NCI-H2227 (cell line): ENCODE measurements at regions not wholly inside any gene's neighbourhood (a gene's known extent, or its start where the extent isn't known, plus 50 kb on each side); places are given as distances from the start of the nearest gene placed in this dataset.

Experiments used
- DNase-seq: peaks from one replicate; lab custom pipeline; 2025; ENCODE audit not compliant: unreplicated experiment; lab: John Stamatoyannopoulos, UW

DNA sequence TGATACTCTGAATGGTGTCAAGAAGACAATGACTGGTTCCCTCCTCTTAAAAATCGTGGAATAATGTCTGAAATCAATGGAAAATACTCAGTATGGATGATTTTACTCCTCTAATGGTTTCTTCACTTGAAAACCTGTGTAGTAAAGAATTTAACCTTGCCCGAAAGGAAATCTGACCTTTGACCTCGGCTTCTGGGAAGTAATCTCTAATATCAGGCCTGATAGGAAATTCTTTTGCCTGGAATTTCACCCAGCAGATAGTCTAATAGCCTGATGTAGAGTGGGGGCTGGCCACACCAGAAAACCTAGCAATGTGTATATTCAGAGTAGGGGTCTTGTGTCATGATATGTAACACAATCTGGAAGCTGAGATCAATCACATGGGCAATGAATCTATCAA lies 91.5 kb upstream of the GOLIM4 start:
- no peak for DNase-seq

DNA sequence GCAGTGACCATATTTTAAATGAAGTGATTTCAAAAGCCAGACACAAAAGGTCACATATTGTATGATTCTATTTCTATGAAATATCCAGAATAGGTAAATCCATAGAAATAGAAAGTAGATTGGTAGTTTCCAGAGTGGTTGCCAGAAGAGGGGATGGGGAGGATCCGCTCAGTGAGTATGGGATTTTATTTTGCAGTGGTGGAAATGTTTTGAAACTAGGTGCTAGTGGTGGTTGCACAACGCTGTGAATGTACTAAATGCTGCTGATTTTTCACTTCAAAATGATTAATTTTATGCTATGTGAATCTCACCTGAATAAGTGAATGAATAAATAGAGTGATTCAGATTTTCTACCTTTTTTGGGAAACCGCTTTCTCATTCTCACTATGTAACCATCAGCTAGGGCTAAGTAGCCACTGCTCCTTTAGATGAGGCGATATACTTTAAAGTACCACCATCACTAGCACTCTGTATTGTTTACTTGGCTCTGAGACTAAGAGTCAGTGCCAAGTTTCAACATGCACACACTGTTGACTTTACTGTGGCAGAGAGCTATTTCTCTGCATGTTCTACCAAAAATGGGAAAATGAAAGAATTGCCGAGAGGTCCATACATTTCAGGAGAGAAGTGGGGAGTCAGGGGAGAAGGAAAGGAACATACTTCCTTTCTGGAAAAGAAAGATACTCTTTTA lies 90.7 kb upstream of the GOLIM4 start:
- no peak for DNase-seq

DNA sequence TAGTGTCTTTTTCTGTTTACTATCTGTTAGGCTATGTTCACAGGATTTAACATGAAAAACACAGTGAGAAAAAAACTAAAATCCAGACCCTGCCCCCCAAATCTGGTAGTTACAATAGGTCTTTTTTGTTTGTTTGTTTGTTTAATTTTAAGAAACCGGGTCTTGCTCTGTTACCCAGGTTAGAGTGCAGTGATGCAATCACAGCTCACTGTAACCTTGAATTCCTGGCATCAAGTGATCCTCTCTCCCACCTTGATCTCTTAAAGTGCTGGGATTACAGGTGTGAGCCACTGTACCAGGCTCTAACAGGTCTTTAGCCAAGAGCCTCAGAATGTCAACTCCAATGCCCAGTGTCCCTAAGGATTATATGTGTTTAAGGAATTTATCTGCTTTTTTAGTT lies 88.0 kb upstream of the GOLIM4 start:
- no peak for DNase-seq

GRCh38 chr3:168168743-168169142 lies 73.0 kb upstream of the GOLIM4 start:
- no peak for DNase-seq

DNA sequence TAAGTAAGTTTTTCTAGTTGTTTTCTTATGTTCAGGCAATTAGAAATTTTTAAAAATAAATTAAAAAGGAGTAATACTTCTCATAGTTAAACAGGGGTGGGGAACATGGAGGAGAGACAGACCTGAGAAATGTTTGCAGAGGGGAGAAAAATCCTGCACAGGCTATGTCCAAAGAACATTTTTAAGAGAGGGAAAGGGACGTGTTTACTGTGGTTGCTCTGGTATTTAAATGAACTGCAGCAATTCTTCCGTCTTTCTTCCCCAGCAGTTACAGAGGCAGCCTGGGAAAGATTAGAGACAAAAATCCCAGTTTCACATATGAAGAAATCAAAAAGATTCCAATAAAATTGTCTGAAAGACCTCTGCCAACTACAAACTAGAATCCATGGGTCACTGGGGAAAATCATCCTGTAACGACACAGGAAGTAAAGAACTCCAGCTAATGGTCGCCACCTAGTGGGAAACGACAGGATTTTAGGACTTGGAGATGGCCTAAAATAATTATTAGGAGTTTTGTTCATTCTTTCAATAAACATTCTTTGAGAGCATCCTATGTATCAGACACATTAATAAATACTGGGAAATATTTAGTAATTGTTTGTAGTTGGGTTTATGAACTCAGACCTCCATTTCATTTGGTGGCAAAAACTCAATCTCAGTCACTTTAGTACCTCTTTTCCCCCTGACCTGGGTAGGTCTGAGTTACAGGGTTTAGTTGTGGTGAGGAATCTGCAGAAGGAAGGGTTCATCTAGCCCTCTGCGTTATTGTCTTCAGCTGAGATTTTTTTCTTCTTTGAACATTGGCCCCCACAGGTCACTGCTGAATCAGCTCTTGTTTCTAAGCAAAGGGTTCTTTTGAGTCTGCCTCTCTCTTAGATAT lies 69.9 kb upstream of the GOLIM4 start:
- peak; percentile 78 for DNase-seq

DNA sequence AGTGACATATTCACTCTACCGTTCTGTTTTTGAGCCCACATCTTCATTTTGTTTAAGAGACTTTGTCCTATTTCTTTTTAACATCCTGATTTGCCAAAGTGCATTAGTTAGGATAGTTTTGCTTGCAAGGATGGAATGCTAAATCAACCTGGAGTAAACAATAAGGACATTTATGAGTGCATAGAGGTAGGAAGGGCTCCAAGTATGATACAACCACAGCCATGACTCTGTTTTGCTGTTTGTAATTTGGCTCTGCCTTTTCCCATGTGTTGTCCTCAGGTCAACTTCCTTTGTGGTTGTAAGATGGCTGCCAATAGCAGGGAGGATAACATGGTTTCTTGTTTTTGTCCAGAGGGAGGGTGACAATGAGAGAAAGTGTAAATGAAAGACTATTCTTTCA lies 66.4 kb upstream of the GOLIM4 start:
- DNase-seq, result no peak

- no peak for DNase-seq
Observed at GRCh38 chr3:168161696-168162095, 66.0 kb upstream of the GOLIM4 start.

DNA sequence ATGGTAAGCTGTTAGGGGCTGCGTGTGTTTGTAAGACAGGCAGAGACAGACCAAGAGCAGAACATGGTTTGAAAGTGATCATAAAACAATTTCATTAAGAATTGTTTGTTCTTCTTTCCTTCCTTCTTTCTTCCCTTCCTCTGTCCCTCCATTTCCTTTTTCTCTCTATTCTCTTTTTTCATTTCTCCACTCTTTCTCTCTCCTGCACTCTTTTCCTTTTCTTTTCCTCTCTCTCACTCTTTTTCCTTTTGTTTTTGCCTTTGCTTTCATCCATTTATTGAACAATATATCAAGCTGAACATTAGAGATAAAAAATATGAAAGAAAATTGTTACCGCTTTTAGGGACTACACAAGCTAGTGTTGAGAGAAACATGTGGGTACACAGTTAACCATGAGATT lies 62.2 kb upstream of the GOLIM4 start:
- DNase-seq, result no peak

DNA sequence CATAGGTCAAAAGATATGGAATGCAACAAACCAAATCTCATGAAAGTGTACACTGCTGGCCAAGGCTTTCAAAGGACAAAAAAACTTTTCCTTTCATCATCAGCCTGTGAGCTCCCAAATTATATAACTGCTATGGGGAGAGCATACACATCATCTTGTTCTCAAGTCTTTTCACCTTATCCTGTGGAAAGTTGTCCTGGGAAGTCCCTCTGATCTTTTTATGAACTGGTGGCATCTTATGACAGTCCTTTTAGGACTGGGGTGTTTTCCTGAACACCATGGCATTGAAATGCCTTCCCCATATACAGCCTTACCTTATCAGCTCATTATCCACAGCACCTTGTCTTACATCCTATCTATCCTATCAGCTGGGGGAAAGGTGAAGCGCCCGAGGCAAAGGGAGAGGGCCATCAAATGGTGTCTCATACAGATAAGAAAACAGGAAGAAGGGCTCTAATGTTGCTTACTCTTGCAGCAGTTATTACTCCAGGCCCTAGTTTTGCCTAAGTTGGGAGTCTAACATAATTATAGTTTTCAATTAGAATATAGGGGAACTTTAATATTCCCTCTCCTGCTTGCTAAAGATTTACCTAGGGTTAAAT lies 61.5 kb upstream of the GOLIM4 start:
- no peak for DNase-seq

DNA sequence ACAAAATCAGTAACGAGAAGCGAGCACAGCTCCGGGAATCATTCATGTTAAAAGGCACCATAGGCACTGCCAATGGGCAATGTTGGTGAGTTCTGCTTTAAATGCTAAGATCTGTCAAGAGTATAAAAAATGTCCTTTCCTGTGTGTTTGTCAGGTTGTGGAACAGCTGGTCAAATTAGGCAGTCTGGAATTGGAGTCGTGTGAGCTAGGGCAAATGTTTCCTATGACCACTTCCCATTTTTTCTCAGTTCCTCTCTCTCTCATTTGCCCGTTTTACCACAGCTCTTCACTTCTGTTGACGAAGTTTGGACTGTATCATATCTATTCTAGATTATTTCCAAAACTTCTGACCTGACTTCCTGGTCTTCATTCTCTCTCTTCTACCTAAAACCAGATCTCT lies 60.8 kb upstream of the GOLIM4 start:
- DNase-seq, result no peak

GRCh38 chr3:168155303-168155702 lies 59.6 kb upstream of the GOLIM4 start:
- DNase-seq, result no peak

- DNase-seq, result no peak
Observed at GRCh38 chr3:168154089-168154488, 58.4 kb upstream of the GOLIM4 start.

DNA sequence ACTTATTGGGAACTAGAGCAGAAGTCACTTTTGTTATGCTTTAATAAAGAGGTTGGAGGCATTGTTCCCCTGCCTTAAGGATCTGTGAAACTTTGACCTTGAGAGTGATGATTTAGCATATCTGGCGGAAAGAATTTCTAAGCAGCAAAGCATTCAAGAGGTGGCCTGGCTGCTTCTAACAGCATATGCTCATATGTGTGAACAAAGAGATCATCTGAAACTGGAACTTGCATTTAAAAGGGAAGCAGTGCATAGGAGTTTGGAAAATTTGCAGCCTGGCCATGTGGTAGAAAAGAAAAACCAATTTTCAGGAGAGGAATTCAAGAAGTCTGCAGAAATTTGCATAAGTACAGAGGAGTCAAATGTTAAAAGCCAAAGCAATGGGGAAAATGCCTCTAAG lies 56.4 kb upstream of the GOLIM4 start:
- DNase-seq, result no peak
